K562 (cell line): ENCODE measurements at regions not wholly inside any gene's neighbourhood (a gene's known extent, or its start where the extent isn't known, plus 50 kb on each side); places are given as distances from the start of the nearest gene placed in this dataset.

Experiments used
- ATAC-seq: fragments of 200-7000 bp; cut with Tn5 transposase; 3 replicates; pipeline ENCODE4 v1.9.1; 2020; ENCODE audit warnings: moderate library complexity
- BruUV-seq: library from RNA; stranded (reverse); fragments of 400-500 nt; replicated peaks from 2 replicates; lab custom pipeline; 2021; lab: Mats Ljungman, UMichigan
- CTCF ChIA-PET: fragments of 300-600 bp; formaldehyde crosslinking; extraction: SDS; loops from one replicate; lab custom pipeline; 2021; ENCODE audit warnings: low intra/inter-chr PET ratio; lab: Yijun Ruan, JAX
- POLR2A ChIA-PET: fragments of 300-600, 350-650 bp; sonication (Branson Sonifier 250); formaldehyde crosslinking; extraction: SDS; loops from one replicate; lab custom pipeline; 2021; ENCODE audit warnings: antibody characterized with exemption, inconsistent platforms; lab: Yijun Ruan, JAX
- DNase-seq, 4 experiments: peaks; one replicate each; pipeline versions ENCODE4 v3.0.0 to v3.0.0-alpha.2; 2011 to 2018; ENCODE audit warnings: low spot score in 3 of 4, mixed read lengths in 3 of 4; ENCODE audit errors: extremely low read depth in 1 of 4
- FAIRE-seq: peaks from 2 replicates; lab custom pipeline; 2011; peaks lifted over from hg19 to GRCh38; lab: Jason Lieb, UNC
- H2AFZ ChIP-seq: 2 replicates; pipeline ENCODE4 v1.6.0; 2011; ENCODE audit warnings: low read depth, low read length, control low read depth, inconsistent platforms
- H3K27ac ChIP-seq: fragments of 200-600 bp; 3 replicates; pipeline ENCODE4 v1.8.0; 2011; ENCODE audit warnings: low read depth, mild to moderate bottlenecking, control low read depth, inconsistent platforms, low read length, moderate library complexity, mixed read lengths; ENCODE audit errors: extremely low read depth
- H3K27me3 ChIP-seq, 2 experiments: fragments of 300-600 bp in 1 of 2; 2 replicates in 1 of 2; 3 replicates in 1 of 2; pipeline versions ENCODE4 v1.6.0 to v1.8.0; 2011; ENCODE audit warnings: inconsistent platforms in 2 of 2, low read length in 2 of 2, mild to moderate bottlenecking in 1 of 2, mixed read lengths in 1 of 2, moderate library complexity in 1 of 2; ENCODE audit not compliant: control insufficient read depth in 2 of 2, insufficient read depth in 2 of 2
- H3K36me3 ChIP-seq: fragments of 300-600 bp; 3 replicates; pipeline ENCODE4 v1.8.0; 2011; ENCODE audit warnings: mild to moderate bottlenecking, low read length, inconsistent platforms; ENCODE audit not compliant: control insufficient read depth, insufficient read depth
- H3K4me1 ChIP-seq, 2 experiments: fragments of 200-600 bp in 1 of 2; replicated peaks in 1 of 2; 2 replicates in 1 of 2; 3 replicates in 1 of 2; pipeline versions ENCODE4 v1.5.1 to v1.8.0; 2011; ENCODE audit warnings: inconsistent platforms in 2 of 2, low read length in 2 of 2, mild to moderate bottlenecking in 1 of 2, mixed read lengths in 1 of 2, moderate library complexity in 1 of 2; ENCODE audit not compliant: control insufficient read depth in 2 of 2, insufficient read depth in 2 of 2
- H3K4me2 ChIP-seq: 2 replicates; pipeline ENCODE4 v1.6.1; 2011; ENCODE audit warnings: low read length, control low read depth, inconsistent platforms, mixed read lengths; ENCODE audit not compliant: insufficient read depth
- H3K4me3 ChIP-seq: fragments of 200-600 bp; sonication (generic), shearing (Covaris generic); 2 replicates; pipeline ENCODE4 v1.5.1; 2016; ENCODE audit warnings: control low read depth, inconsistent platforms
- H3K79me2 ChIP-seq: fragments of 200-600 bp; 3 replicates; pipeline ENCODE4 v1.8.0; 2011; ENCODE audit warnings: low read length, inconsistent platforms; ENCODE audit not compliant: control insufficient read depth, insufficient read depth
- H3K9ac ChIP-seq, 2 experiments: 2 replicates each; pipeline versions ENCODE4 v1.6.0 to v1.6.1; 2011; ENCODE audit warnings: low read depth in 2 of 2, low read length in 2 of 2, control low read depth in 1 of 2, inconsistent platforms in 1 of 2, mild to moderate bottlenecking in 1 of 2, mixed read lengths in 1 of 2; ENCODE audit not compliant: insufficient read depth in 1 of 2
- H3K9me1 ChIP-seq: one replicate; pipeline ENCODE4 v1.6.0; 2011; ENCODE audit warnings: inconsistent platforms, mild to moderate bottlenecking, low read length, moderate library complexity; ENCODE audit not compliant: control insufficient read depth, insufficient read depth
- H3K9me3 ChIP-seq: replicated peaks from 2 replicates; pipeline ENCODE4 v1.5.1; 2011; ENCODE audit warnings: low read depth, low read length, inconsistent platforms; ENCODE audit not compliant: control insufficient read depth, insufficient read depth
- H4K20me1 ChIP-seq: replicated peaks from 2 replicates; pipeline ENCODE4 v1.6.1; 2011; ENCODE audit warnings: low read length, inconsistent platforms, mixed read lengths; ENCODE audit not compliant: control insufficient read depth, insufficient read depth
- C11orf30 ChIP-seq: fragments of 450-650 bp; IDR thresholded peaks from 2 replicates; pipeline ENCODE4 v1.6.1; 2016; ENCODE audit warnings: low read depth, mild to moderate bottlenecking
- COPS2 ChIP-seq: fragments of 450-650 bp; conservative IDR thresholded peaks from 2 replicates; pipeline ENCODE4 v1.6.1; 2016; ENCODE audit warnings: mild to moderate bottlenecking, moderate library complexity
- ETV1 ChIP-seq: fragments of 450-650 bp; conservative IDR thresholded peaks from 2 replicates; pipeline ENCODE4 v1.6.1; 2016; ENCODE audit warnings: missing genetic modification characterization, control low read depth, low read depth, missing compliant biosample characterization
- HDAC1 ChIP-seq, 2 experiments: fragments of 450-650 bp; IDR thresholded peaks; 2 replicates each; pipeline ENCODE4 v1.6.1; 2016 to 2017; ENCODE audit warnings: inconsistent platforms in 1 of 2, mild to moderate bottlenecking in 1 of 2, moderate library complexity in 1 of 2
- HDAC2 ChIP-seq: fragments of 450-650 bp; IDR thresholded peaks from 2 replicates; pipeline ENCODE4 v1.6.1; 2016; ENCODE audit warnings: mild to moderate bottlenecking
- HDAC6 ChIP-seq: IDR thresholded peaks from 2 replicates; pipeline ENCODE4 v1.6.1; 2012; ENCODE audit warnings: low read depth, mild to moderate bottlenecking, control low read depth, inconsistent platforms, low read length, moderate library complexity
- HNRNPUL1 ChIP-seq: fragments of 200-400 bp; formaldehyde crosslinking; IDR thresholded peaks from 2 replicates; pipeline ENCODE4 v1.6.1; 2017; ENCODE audit warnings: low read length
- HOXB6 ChIP-seq: fragments of 250-450 bp; sonication (Bioruptor Pico); IDR thresholded peaks from 2 replicates; pipeline ENCODE4 v1.5.1; 2022; ENCODE audit warnings: mild to moderate bottlenecking, borderline replicate concordance
- MAFF ChIP-seq: IDR thresholded peaks from 2 replicates; pipeline ENCODE4 v1.6.1; 2012; ENCODE audit warnings: low read length, improper control_type of control experiment
- NRF1 ChIP-seq, 2 experiments: fragments of 450-650 bp; IDR thresholded peaks in 1 of 2; conservative IDR thresholded peaks in 1 of 2; 2 replicates each; pipeline ENCODE4 v1.6.1; 2014; ENCODE audit warnings: mild to moderate bottlenecking in 2 of 2
- TEAD1 ChIP-seq, 2 experiments: fragments of 450-650 bp in 1 of 2; sonication (generic) in 1 of 2; formaldehyde crosslinking; IDR thresholded peaks; 2 replicates each; pipeline versions ENCODE4 v1.4.0 to v1.8.0; 2020 to 2022; ENCODE audit warnings: mild to moderate bottlenecking in 2 of 2, missing genetic modification reagents in 1 of 2
- USF1 ChIP-seq: sonication (generic); formaldehyde crosslinking; IDR thresholded peaks from 2 replicates; pipeline ENCODE4 v1.9.0; 2022; ENCODE audit warnings: mild to moderate bottlenecking, missing genetic modification reagents
- ZNF347 ChIP-seq: fragments of 450-650 bp; formaldehyde crosslinking; IDR thresholded peaks from 2 replicates; pipeline ENCODE4 v1.4.0; 2020; ENCODE audit warnings: low read depth, mild to moderate bottlenecking, moderate library complexity
- ZNF431 ChIP-seq: sonication (generic); formaldehyde crosslinking; IDR thresholded peaks from 2 replicates; pipeline ENCODE4 v1.8.0; 2022; ENCODE audit warnings: mild to moderate bottlenecking, missing genetic modification reagents
- ZNF444 ChIP-seq: fragments of 250-450 bp; sonication (Bioruptor Pico); IDR thresholded peaks from 2 replicates; pipeline ENCODE4 v1.4.0; 2020; ENCODE audit warnings: mild to moderate bottlenecking, moderate library complexity
- ZNF449 ChIP-seq: fragments of 250-450 bp; sonication (Bioruptor Pico); IDR thresholded peaks from 2 replicates; pipeline ENCODE4 v1.8.0; 2022; ENCODE audit warnings: moderate library complexity, mild to moderate bottlenecking, inconsistent platforms
- ZNF766 ChIP-seq: fragments of 200-800 bp; sonication (Bioruptor generic); conservative IDR thresholded peaks from 2 replicates; pipeline ENCODE4 v1.6.1; 2016; ENCODE audit warnings: missing genetic modification characterization, missing compliant biosample characterization
- ZNF830 ChIP-seq: fragments of 250-450 bp; sonication (Bioruptor Pico); IDR thresholded peaks from 2 replicates; pipeline ENCODE4 v1.5.0; 2021; ENCODE audit warnings: mild to moderate bottlenecking
- WGBS: fragments of 100-300 bp; shearing (Covaris generic); methylation state at CpG from one replicate; pipeline ENCODE4 v1.1.6; 2016; ENCODE audit warnings: low coverage, mixed read lengths; ENCODE audit not compliant: insufficient coverage; ENCODE audit errors: missing lambda C conversion rate; 5-methylcytosine and 5-hydroxymethylcytosine counted together
- in situ Hi-C: fragments of 300-500 bp; cut with MboI; formaldehyde crosslinking; loops from 4 replicates; pipeline ENCODE4 v1.15.0; 2018; ENCODE audit warnings: inconsistent platforms, mixed read lengths
- intact Hi-C: fragments of 100-400 bp; cut with micrococcal nuclease; formaldehyde crosslinking; loops from 2 replicates; pipeline ENCODE4 v1.14.2; 2022
- TF ChIP-seq, protein P1 (sequence below): fragments of 450-650 bp; formaldehyde crosslinking; IDR thresholded peaks from 2 replicates; pipeline ENCODE4 v1.4.0; 2022; ENCODE audit warnings: missing genetic modification characterization

DNA sequence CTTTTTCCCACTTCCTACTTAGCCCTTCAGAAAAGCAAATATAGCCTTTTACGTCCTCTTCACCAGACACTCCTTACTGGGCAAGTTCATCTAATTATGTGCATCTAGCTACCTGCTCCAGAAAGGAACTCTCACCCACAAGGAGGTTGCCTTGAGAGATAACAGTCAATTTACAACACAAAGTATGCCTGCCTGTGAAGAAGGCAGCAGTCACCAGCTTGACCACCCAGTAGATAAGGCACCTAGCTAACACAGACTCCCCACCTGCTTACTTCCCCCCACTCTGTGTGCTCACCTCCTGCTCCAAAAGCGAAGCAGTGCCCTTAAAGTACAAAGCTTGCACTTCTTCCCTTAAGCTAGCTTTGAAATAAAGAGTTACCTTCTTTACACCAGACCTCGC is 111.7 kb upstream of the MRPS30 start:
- no peaks in the 10 kb centered on the region for H3K9me3 ChIP-seq
- no peak for ATAC-seq
- ChIA-PET POLR2A (no interaction called here), CTCF (no interaction called here)
- no peaks in the 10 kb centered on the region for H3K9me1 ChIP-seq
- H3K27ac ChIP-seq = no peak overlapping the region
- no peak for FAIRE-seq
- no TSS peak for BruUV-seq
- H3K27me3 ChIP-seq = no peaks in the 10 kb centered on the region
- H3K36me3 ChIP-seq = no peaks in the 10 kb centered on the region
- in situ Hi-C loops (no loop called here), intact Hi-C loops (no loop called here)
- no peak overlapping the region for H3K9ac ChIP-seq
- H3K4me2 ChIP-seq = no peak overlapping the region
- 3% methylated on average over 3 of the region's 3 CpGs for WGBS
- H4K20me1 ChIP-seq = no peaks in the 10 kb centered on the region
- no peak overlapping the region for H3K4me3 ChIP-seq
- DNase-seq = no peak
- H3K79me2 ChIP-seq = no peaks in the 10 kb centered on the region
- TF ChIP-seq HDAC1 (IDR thresholded peaks at IDR 0.05) (no peak), HNRNPUL1 (no peak), HOXB6 (CRISPR knock-in tag) (no peak), TEAD1 (CRISPR knock-in tag; IDR thresholded peaks at IDR 0.05) (no peak), ZNF431 (CRISPR knock-in tag) (no peak), C11orf30 (no peak), COPS2 (no peak), NRF1 (conservative IDR thresholded peaks at IDR 0.05 in 1 of 2, IDR thresholded peaks at IDR 0.05 in 1 of 2) (no peak), ZNF444 (CRISPR knock-in tag) (no peak), ETV1 (tag) (no peak), USF1 (CRISPR knock-in tag) (no peak), ZNF766 (CRISPR knock-in tag) (no peak), ZNF449 (CRISPR knock-in tag) (no peak), HDAC2 (no peak), MAFF (no peak), HDAC6 (no peak), ZNF830 (CRISPR knock-in tag) (no peak), ZNF347 (CRISPR knock-in tag) (no peak)
- TF ChIP-seq, protein P1, sequence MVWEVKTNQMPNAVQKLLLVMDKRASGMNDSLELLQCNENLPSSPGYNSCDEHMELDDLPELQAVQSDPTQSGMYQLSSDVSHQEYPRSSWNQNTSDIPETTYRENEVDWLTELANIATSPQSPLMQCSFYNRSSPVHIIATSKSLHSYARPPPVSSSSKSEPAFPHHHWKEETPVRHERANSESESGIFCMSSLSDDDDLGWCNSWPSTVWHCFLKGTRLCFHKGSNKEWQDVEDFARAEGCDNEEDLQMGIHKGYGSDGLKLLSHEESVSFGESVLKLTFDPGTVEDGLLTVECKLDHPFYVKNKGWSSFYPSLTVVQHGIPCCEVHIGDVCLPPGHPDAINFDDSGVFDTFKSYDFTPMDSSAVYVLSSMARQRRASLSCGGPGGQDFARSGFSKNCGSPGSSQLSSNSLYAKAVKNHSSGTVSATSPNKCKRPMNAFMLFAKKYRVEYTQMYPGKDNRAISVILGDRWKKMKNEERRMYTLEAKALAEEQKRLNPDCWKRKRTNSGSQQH (CRISPR knock-in tag) = no peak
- H3K4me1 ChIP-seq = no peaks in the 10 kb centered on the region
- H2AFZ ChIP-seq = no peak overlapping the region
